Left ventricle myocardium inferior (tissue), 1 donor: ENCODE measurements at regions not wholly inside any gene's neighbourhood (a gene's known extent, or its start where the extent isn't known, plus 50 kb on each side); places are given as distances from the start of the nearest gene placed in this dataset.

Experiments
- DNase-seq: peaks from one replicate; pipeline ENCODE4 v3.0.0-alpha.2; 2020
- H3K27ac ChIP-seq: fragments of 200-600 bp; replicated peaks from 2 replicates; pipeline ENCODE4 v1.8.0; 2021
- H3K27me3 ChIP-seq: fragments of 200-600 bp; 2 replicates; pipeline ENCODE4 v1.8.0; 2021; ENCODE audit warnings: low read depth
- H3K36me3 ChIP-seq: fragments of 200-600 bp; 2 replicates; pipeline ENCODE4 v1.8.0; 2021
- H3K4me1 ChIP-seq: fragments of 200-600 bp; 2 replicates; pipeline ENCODE4 v1.8.0; 2021
- H3K4me3 ChIP-seq: fragments of 200-600 bp; 2 replicates; pipeline ENCODE4 v1.8.0; 2021; ENCODE audit warnings: mild to moderate bottlenecking, moderate library complexity
- H3K9me3 ChIP-seq: fragments of 200-600 bp; replicated peaks from 2 replicates; pipeline ENCODE4 v1.8.0; 2021
- intact Hi-C: fragments of 100-400 bp; cut with micrococcal nuclease; formaldehyde crosslinking; loops from one replicate; pipeline ENCODE4 v1.11.0; 2022
- TF ChIP-seq, protein P1 (sequence below): fragments of 200-600 bp; IDR thresholded peaks from 2 replicates; pipeline ENCODE4 v1.8.0; 2021; ENCODE audit warnings: antibody characterized with exemption, mild to moderate bottlenecking, borderline replicate concordance
- donor health status: DM: no; HTN: yes; CAD: no; lungs with severe emphysema.

DNA sequence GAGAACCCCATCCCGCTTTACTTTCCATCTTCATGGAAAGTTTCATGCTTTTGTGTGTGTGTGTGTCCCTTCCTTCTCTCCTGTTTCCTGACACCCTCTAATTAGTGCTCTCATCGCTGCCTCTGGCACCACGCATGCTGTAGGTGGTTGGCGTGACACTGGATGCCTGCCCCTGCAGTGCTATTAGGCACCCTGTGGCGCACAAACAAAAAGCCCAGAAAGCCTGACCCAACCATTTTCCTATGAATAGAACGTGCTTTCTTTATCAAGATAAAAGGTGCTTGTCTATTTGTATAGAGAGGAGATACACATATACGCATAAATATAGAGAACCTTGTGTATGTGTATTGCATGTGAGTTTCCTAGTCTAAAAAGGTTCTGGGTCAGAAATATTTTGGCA, 120.8 kb upstream of the CDCA7L start:
- intact Hi-C loops: no loop called here
- Histone ChIP-seq H3K4me1 (no peaks in the 10 kb centered on the region), H3K27ac (no peak overlapping the region), H3K36me3 (no peaks in the 10 kb centered on the region), H3K27me3 (peaks cover 57% of the 10 kb centered on the region), H3K9me3 (no peaks in the 10 kb centered on the region), H3K4me3 (no peak overlapping the region)
- no peak for DNase-seq
- TF ChIP-seq, protein P1, sequence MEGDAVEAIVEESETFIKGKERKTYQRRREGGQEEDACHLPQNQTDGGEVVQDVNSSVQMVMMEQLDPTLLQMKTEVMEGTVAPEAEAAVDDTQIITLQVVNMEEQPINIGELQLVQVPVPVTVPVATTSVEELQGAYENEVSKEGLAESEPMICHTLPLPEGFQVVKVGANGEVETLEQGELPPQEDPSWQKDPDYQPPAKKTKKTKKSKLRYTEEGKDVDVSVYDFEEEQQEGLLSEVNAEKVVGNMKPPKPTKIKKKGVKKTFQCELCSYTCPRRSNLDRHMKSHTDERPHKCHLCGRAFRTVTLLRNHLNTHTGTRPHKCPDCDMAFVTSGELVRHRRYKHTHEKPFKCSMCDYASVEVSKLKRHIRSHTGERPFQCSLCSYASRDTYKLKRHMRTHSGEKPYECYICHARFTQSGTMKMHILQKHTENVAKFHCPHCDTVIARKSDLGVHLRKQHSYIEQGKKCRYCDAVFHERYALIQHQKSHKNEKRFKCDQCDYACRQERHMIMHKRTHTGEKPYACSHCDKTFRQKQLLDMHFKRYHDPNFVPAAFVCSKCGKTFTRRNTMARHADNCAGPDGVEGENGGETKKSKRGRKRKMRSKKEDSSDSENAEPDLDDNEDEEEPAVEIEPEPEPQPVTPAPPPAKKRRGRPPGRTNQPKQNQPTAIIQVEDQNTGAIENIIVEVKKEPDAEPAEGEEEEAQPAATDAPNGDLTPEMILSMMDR: no peak

DNA sequence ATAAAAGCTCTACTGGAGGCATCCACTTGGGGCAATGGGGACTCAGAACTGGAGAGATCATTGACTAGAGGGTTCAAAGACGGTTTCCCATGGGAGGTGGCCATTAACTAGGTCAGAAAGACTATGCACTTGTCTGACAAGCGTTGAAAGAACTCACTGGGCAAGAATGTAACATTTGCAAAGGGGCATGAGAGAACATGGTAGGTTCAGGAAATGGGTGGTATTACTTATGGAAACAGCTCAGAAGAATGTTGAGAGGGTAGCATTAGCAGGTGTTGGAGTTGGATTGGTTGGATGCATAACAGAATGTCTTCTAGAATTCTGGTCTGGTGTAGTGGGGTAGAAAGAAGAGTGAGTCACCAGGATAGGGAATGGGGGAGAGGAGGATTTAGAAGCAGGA, 119.1 kb upstream of the CDCA7L start:
- Histone ChIP-seq H3K36me3 (no peaks in the 10 kb centered on the region), H3K27ac (no peak overlapping the region), H3K27me3 (peaks cover 64% of the 10 kb centered on the region), H3K4me1 (no peaks in the 10 kb centered on the region), H3K4me3 (no peak overlapping the region), H3K9me3 (no peaks in the 10 kb centered on the region)
- TF ChIP-seq, protein P1: no peak
- no peak for DNase-seq
- intact Hi-C loops: no loop called here

DNA sequence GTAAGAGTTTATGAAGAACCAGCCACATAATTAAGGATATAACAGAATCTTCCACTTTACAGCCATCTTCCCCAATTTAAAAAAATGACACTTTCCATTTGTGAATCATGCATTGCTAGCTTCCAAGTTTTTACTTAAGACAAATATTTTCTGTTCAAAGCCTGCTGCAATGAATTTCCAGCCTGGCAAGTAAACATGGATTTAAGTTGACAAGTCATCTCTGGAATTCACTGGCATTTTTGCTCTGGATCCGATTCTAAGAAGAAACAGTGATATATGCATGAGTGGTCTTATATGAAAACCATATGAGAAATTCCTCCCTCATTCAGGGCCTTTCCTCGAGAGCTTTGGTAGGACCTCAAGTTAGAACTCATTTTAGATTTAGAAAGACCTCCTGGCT, 116.1 kb upstream of the CDCA7L start:
- no peak overlapping the region for H3K4me3 ChIP-seq
- no peak for DNase-seq
- no peaks in the 10 kb centered on the region for H3K9me3 ChIP-seq
- H3K27me3 ChIP-seq: peaks cover 70% of the 10 kb centered on the region
- no peaks in the 10 kb centered on the region for H3K36me3 ChIP-seq
- H3K27ac ChIP-seq: no peak overlapping the region
- H3K4me1 ChIP-seq: no peaks in the 10 kb centered on the region
- intact Hi-C loops: no loop called here
- TF ChIP-seq, protein P1: no peak

DNA sequence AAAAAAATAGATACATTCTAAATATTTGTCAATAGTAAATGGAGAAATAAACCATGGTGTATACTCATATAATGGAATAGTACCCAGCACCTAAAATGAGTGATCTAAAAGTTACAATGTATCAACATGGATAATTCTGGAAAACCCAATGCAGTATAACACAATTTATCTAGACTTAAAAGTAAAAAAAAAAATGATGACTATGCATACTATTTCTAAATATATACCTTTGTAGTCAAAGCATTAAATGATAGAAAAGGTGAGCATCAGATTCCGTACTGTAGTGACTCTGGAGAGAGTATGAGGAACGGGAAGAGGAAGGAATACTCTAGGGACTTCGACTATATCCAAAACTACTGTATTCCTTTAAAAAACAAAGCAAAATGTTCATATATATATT, 115.2 kb upstream of the CDCA7L start:
- peaks cover 70% of the 10 kb centered on the region for H3K27me3 ChIP-seq
- no peak overlapping the region for H3K27ac ChIP-seq
- TF ChIP-seq, protein P1: no peak
- no peaks in the 10 kb centered on the region for H3K9me3 ChIP-seq
- intact Hi-C loops: no loop called here
- no peaks in the 10 kb centered on the region for H3K4me1 ChIP-seq
- no peaks in the 10 kb centered on the region for H3K36me3 ChIP-seq
- no peak for DNase-seq
- H3K4me3 ChIP-seq: no peak overlapping the region

DNA sequence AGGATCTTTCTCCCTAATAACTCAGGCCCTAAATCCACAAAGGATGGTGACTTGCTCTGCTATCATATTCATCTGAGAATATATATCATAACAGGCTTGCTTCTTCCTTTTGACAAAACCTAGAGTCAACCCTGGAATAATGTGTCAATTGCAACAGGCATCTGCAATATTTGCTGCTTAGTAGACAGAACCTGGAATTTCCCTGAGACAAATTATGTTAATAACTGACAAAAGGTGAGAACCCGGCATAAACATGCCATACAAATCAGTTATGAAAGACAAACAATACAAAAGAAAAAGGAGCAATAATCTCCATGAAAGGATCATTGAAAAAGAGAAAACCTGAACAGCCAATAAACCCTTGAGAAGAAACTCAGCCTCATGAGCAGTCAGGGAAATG, 114.5 kb upstream of the CDCA7L start:
- Histone ChIP-seq H3K36me3 (no peaks in the 10 kb centered on the region), H3K4me3 (no peak overlapping the region), H3K27me3 (peaks cover 73% of the 10 kb centered on the region), H3K4me1 (no peaks in the 10 kb centered on the region), H3K9me3 (no peaks in the 10 kb centered on the region), H3K27ac (no peak overlapping the region)
- DNase-seq: no peak
- TF ChIP-seq, protein P1: no peak
- intact Hi-C loops: no loop called here

DNA sequence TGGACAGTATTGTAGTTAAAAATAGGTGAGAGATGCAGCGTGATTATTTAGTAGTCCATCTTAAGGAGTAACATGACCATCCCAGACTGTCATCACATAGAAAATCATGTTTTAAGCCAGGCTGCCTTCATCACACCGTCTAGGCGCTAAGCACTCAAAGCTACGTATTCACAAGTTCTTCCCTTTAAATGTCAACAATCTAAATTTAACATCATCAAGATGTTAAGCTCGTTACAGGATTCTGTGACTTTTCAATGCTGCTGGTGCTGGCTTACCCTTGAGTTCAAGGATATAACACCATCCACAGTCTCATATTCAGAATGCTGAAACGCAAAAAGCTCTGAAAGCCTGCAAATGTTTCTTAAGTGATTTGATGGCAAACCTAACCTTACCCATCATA, 109.5 kb upstream of the CDCA7L start:
- TF ChIP-seq, protein P1: no peak
- Histone ChIP-seq H3K27ac (no peak overlapping the region), H3K27me3 (peaks cover 61% of the 10 kb centered on the region), H3K9me3 (no peaks in the 10 kb centered on the region), H3K4me1 (no peaks in the 10 kb centered on the region), H3K4me3 (no peak overlapping the region), H3K36me3 (no peaks in the 10 kb centered on the region)
- intact Hi-C loops: no loop called here
- DNase-seq: no peak
